ENCODE measurements at regions not wholly inside any gene's neighbourhood (a gene's known extent, or its start where the extent isn't known, plus 50 kb on each side); places are given as distances from the start of the nearest gene placed in this dataset.

DNA sequence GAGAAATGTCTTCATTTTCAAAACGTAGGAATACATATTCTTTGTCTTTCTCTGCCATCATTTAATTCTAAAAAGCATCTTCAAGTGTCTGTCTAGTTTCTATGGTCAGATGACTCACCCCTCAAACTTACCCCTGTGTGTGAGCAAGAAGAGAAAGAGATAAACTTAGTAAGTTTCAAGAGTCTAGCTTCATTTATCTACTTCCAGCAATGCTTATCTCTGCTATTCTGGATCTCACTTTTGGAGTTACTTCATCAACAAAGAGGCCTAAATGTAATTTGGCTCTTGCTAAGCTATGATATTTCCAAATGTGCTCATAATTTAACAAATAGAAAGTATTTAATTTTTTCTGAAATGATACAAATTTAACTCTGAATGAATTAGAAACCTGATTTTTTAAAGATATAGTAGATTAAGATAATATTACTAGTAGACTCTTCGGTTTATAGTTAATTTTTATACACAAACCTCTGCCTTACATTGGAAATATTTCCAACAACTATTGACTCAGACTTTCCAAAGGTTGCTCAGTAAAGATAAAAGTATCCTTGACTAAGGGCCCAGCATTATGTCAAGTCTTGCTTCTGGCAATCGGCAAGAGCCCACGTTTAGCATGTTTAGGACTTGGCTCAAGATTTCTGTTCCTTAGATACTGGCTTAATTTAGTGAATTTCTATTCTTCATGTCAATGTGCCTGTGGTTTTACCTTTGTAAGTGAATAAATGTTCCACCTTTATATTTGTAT lies 1511.0 kb upstream of the SLC10A2 start:
- Histone ChIP-seq H3K36me3 (replicated peaks in 1 of 2) (no peaks in the 10 kb centered on the region), H3K4me1 (replicated peaks in 1 of 2) (no peaks in the 10 kb centered on the region), H3K27ac (peak overlapping the region in 1 of 5 donors; percentile 0), H3K4me3 (no peak overlapping the region), H3K27me3 (no peaks in the 10 kb centered on the region), H3K9me3 (replicated peaks in 1 of 3) (no peaks in the 10 kb centered on the region)
- no peak for TF ChIP-seq POLR2A (IDR thresholded peaks at IDR 0.05)
- TF ChIP-seq, protein P1, sequence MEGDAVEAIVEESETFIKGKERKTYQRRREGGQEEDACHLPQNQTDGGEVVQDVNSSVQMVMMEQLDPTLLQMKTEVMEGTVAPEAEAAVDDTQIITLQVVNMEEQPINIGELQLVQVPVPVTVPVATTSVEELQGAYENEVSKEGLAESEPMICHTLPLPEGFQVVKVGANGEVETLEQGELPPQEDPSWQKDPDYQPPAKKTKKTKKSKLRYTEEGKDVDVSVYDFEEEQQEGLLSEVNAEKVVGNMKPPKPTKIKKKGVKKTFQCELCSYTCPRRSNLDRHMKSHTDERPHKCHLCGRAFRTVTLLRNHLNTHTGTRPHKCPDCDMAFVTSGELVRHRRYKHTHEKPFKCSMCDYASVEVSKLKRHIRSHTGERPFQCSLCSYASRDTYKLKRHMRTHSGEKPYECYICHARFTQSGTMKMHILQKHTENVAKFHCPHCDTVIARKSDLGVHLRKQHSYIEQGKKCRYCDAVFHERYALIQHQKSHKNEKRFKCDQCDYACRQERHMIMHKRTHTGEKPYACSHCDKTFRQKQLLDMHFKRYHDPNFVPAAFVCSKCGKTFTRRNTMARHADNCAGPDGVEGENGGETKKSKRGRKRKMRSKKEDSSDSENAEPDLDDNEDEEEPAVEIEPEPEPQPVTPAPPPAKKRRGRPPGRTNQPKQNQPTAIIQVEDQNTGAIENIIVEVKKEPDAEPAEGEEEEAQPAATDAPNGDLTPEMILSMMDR (IDR thresholded peaks at IDR 0.05) = no peak
- WGBS, 4 donors = 53 to 65% (median 58%) methylated on average over 4 of the region's 4 CpGs
- intact Hi-C loops (cut with DNase I) = loop anchor here in 1 of 2 donors (5.0 kb wide), 1 partner anchor 625 kb away; no protein-coding TSS in a partner anchor
- DNase-seq = no peak

DNA sequence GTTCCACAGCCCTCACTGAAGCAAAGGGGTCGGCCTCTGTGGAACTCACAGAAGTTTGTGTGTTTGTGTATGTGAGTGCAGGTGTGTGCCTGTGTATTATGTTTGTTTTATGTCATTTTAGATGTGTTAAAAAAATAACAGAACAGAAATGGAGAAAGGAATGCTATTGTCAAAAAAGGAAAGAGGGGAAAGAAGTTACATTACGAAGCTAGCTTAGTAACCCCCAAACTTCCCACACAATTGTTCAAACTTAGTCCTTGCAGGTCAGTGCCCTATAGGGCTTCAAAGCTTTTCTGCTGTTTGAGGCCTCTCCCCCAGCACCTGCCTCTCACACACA lies 1505.6 kb upstream of the SLC10A2 start:
- intact Hi-C loops (cut with DNase I) = no loop called here
- 46 to 52% (median 50%) methylated on average over 2 of the region's 2 CpGs for WGBS, 4 donors
- Histone ChIP-seq H3K4me3 (no peak overlapping the region), H3K9me3 (replicated peaks in 1 of 3) (no peaks in the 10 kb centered on the region), H3K36me3 (replicated peaks in 1 of 2) (no peaks in the 10 kb centered on the region), H3K27me3 (peaks cover 3% of the 10 kb centered on the region), H3K27ac (no peak overlapping the region), H3K4me1 (replicated peaks in 1 of 2) (peaks cover 0 to 5% of the 10 kb centered on the region in 2 donors)
- DNase-seq = no peak
- TF ChIP-seq POLR2A (IDR thresholded peaks at IDR 0.05) = no peak
- TF ChIP-seq, protein P1 (IDR thresholded peaks at IDR 0.05) = no peak

DNA sequence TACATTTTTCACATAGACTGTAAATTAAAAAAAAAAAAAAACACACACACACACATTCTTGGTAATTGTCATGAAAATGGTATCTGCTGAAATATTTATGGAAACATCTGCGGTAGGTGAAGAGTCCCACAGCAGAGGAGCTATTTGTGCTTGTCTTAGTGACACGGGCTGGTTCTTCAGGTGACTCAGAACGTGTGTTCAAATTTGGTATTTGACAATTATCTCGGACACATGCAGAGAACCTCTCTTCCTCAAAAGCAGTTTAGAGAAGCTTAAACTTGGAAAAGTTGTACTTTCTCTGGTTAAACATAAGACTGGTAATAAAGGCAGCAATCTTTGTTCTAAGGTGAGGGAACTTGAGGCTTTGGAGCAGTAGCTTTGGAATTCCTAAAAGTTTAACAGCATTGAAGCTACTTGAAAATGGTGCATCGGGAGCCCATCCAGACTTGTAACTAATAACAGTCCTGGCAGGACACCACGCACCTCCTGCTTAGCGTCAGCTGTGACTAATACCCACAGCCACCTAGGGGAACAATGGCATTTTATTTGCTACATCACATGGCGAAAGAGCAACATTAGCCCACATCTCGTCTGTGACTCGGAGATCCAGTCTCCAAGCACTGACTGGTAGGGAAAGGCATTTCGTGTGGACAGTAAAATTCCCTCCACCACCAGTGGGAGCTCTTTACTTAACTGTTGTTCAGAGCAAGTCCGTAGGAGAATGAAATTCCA lies 1505.1 kb upstream of the SLC10A2 start:
- Histone ChIP-seq H3K36me3 (replicated peaks in 1 of 2) (no peaks in the 10 kb centered on the region), H3K27ac (no peak overlapping the region), H3K27me3 (peaks cover 3% of the 10 kb centered on the region), H3K4me3 (no peak overlapping the region), H3K4me1 (replicated peaks in 1 of 2) (peaks cover 0 to 5% of the 10 kb centered on the region in 2 donors), H3K9me3 (replicated peaks in 1 of 3) (no peaks in the 10 kb centered on the region)
- TF ChIP-seq POLR2A (IDR thresholded peaks at IDR 0.05) = no peak
- TF ChIP-seq, protein P1 (IDR thresholded peaks at IDR 0.05) = peak; percentile 50 to 76 (median 74)
- DNase-seq = peak; percentile 71 to 89 (median 76)
- intact Hi-C loops (cut with DNase I) = no loop called here
- 31 to 35% (median 33%) methylated on average over 12 of the region's 12 CpGs for WGBS, 4 donors

DNA sequence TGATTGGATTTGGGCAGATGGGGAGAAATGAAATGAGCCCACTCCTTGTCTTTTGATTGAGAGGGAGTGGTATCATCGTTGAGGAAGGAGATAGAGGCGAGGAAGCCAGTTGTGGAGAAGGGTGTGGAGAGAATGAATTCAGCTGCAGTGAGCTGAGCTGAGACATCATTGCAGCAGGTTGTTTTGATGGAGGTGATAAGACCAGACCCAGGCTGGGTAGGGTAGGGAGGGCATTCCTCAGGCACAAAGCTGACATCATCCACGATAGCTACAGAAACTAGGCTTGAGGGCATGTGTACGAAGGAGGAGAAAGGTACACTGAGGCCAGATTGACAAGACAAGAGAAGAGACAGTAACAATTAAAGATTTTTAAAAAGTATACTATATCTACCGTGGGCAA lies 1500.9 kb upstream of the SLC10A2 start:
- Histone ChIP-seq H3K36me3 (replicated peaks in 1 of 2) (no peaks in the 10 kb centered on the region), H3K4me1 (replicated peaks in 1 of 2) (peaks cover 0 to 5% of the 10 kb centered on the region in 2 donors), H3K4me3 (no peak overlapping the region), H3K27me3 (peaks cover 3% of the 10 kb centered on the region), H3K9me3 (replicated peaks in 1 of 3) (no peaks in the 10 kb centered on the region), H3K27ac (no peak overlapping the region)
- intact Hi-C loops (cut with DNase I) = no loop called here
- DNase-seq = no peak
- 82 to 88% (median 83%) methylated on average over 5 of the region's 5 CpGs for WGBS, 4 donors
- TF ChIP-seq, protein P1 (IDR thresholded peaks at IDR 0.05) = no peak
- TF ChIP-seq POLR2A (IDR thresholded peaks at IDR 0.05) = no peak
